Daoy (cell line): ENCODE measurements at regions not wholly inside any gene's neighbourhood (a gene's known extent, or its start where the extent isn't known, plus 50 kb on each side); places are given as distances from the start of the nearest gene placed in this dataset.

Source experiments
- DNase-seq: peaks from one replicate; pipeline ENCODE4 v3.0.0-alpha.2; 2015; ENCODE audit warnings: low read depth

DNA sequence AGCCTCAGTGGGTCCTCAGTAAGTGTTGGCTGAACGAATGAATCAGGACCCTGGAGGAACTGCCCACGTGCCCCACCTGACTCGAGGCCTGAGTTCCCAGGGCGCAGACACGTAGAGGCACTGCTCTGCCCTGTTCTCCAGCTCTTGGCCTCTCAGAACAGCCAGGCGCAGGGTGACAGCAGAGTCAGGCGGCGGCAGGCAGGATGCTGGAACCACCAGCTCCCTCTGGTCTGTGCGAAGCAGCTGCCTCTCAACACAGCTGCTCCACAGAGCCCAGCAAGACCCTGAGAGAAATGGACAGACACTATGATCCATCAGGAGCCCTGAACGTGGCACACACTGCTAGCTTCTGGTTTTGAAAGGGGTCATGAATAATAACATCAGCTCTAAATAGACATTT, 53.1 kb upstream of the BCO1 start:
- no peak for DNase-seq

- DNase-seq, result peak; percentile 94
Measured at GRCh38 chr16:81181013-81181720, 57.3 kb upstream of the BCO1 start.

DNA sequence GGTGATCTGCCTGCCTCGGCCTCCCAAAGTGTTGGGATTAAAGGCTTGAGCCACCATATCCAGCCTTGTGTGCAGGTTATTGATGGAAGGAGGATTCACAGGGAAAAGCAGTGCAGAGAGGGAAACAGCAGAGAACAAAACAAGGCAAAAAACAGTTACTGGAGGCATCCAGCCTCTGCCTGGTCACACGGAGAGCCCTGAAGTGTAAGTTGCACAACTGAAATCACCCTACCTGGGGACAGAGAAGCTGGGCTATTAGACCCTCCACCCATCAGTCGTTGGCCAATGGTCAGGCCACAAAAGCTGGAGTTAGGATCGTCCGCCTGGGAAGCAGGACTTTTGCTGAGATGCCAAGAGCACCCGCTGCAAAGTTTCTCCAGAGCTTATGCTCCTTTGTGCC, 57.9 kb upstream of the BCO1 start:
- no peak for DNase-seq

DNA sequence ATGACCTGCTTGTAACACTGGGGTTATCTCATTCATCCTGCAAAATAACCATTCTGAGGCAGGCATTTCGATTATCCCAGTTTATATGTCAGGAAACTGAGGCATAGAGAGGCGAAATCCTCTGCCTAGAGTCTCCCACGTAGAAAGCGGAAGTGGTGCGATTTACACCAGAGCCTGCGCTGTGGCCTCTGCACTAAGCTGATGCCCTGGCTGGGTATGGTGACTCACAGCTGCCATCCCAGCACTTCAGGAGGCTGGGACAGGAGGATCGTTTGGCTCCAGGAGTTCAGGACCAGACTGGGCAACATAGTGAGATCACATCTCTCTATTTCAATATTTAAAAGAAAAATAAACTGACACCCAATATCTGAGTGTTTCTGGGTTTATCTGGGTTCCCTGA, 59.3 kb upstream of the BCO1 start:
- DNase-seq, result no peak

GRCh38 chr16:81175325-81175891, 63.1 kb upstream of the BCO1 start:
- DNase-seq, result peak; percentile 65

GRCh38 chr16:81174644-81175324, 63.7 kb upstream of the BCO1 start:
- DNase-seq, result peak; percentile 48

DNA sequence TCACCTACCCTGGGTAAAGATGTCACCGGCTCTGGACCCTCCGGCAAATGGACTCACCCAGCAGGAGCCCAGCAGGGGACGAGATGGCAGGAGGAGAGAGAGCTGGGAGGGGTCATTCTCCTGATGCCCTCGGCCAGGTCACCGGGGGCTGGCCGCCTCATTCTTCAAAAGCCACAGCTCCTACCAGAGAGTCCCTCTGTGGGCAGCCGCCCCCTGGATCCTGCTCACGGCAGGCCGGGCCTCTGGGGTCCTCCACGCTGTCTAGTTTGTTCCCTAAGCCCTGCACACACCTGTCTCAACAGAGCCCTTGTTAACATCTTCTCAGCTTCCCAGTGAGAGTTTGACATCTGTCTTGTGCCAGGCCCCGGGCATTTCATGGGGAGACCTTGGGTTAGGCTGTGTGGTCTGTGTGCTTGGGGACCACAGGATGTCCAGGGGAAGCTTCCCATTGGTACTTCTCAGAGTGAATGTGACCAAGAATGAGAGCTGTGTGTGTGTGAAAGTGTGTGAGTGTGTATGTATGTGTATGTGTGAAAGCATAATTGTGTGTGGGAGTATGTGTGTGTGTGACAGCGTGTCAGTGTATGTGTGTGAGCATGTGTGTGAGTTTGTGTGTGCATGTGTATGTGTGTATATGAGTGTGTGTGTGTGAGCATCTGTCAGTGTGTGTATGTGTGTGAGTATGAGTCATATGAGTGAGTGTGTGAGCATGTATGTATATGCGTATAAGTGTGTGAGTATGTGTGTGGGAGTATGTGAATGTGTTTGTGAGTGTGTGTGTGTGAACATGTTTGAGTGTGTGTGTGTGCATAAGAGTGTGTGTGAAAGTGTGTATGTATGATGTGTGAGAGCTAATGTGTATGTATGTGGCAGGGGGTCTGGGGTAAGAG, 65.5 kb upstream of the BCO1 start:
- no peak for DNase-seq

GRCh38 chr16:81170824-81171223, 67.7 kb upstream of the BCO1 start:
- no peak for DNase-seq

DNA sequence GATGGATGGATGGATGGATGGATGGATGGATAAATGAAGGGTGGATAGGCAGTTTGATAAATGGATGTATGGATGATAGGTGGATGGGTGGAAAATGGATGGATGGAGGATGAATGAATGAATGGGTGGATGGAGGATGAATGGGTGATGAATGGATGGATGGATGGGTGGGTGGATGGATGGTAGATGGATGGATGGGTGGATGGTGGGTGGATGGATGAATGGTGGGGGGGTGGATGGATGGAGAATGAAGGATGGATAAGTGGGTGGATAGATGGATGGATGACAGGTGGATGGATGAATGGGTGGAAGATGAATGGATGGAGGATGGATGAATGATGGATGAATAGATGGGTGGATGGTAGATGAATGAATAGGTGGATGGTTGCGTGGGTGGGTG, 70.1 kb upstream of the BCO1 start:
- no peak for DNase-seq

DNA sequence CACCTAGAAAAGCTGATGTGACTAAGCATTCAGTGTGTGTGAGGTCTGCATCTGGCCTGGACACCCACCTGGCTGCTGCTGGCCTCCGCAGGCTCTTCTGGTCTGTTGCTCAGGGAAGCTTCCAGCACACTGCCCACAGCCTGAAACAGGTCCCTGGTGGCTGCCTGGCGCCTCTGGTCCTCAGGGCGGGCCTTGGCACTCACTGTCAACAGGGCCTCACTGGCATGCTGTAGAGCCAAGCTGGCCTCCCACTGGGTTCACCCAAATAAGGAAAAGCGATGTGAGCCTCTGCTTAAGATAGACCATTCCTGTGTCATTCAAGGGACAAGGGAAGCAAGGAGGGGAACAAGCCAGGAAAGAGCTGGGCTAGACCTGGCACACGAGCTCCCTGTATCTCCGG, 70.6 kb upstream of the BCO1 start:
- no peak for DNase-seq

DNA sequence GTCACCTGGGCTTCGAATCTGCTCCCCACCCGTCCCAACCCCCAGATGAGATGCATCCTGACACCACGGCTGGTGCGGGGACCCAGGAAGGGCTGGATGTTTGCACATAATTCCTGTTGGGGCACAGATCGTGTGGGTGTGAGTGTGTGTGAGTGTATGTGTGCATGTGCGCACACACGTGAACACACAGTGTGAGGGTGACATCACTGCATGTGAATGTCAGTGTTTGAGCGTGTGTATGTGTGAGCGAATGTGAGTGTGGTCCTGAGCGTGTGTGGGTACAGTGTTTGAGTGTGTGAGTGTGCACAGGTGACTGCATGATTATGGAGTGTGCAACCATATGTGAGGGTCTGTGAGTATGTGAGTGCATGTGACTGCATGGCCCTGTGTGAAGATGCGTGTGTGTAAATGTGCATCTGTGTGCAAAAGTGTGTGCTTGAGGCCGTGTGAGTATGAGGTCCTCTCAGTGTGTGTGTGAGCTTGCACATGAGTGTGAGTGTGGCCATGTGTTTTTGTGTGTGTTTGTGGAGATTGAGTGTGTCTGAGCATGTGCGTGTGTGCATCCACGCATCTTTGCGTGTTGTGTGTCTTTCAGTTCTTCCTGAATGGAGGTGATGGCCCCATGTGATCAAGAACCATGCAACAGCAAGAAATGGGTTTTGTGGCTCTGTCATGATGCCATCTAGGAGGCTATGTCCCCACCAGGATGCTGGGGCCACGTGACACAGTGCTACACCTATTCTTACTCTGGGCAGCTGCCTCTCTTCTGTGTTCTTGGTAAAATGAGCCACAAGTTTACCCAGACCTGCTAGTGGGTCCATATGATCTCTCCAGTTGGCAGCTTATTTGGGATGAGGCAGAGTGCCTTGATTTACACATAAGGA, 70.5 kb upstream of the GCSH start:
- DNase-seq, result no peak

DNA sequence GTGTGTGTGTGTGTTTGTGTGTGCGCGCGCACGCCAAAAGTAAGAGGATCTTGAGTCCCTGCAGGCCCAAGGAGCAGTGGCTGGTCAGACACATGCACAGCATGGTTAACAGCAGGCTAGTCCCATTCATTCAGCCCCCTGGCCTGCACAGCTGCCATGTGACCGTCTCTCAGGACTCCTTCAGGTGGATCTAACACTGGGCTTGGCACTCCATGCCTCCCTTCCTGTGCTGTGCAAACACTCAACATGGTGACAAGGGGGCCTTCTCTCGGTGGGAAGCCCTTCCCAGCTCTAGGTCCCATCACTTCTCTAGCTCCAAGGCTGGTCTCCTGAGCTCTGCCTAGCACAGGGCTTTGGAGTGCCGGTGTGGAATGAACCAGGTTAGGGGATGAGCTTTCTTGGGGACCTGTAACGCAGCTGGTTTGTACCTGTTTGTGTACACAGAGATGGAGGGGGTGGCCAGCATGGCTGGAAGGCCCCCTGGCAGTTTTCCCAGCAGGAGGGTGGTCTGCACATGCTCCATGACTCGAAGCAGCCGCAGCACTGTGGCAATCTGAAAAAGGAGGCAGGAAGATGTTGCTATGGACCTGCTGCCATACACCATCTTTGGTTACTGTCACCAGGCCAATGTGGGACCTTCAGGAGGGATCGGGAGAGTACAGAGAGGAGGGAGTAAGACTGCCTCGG, 69.4 kb upstream of the GCSH start:
- DNase-seq, result no peak

- no peak for DNase-seq
Measured at GRCh38 chr16:81164958-81165357, 68.8 kb upstream of the GCSH start.

DNA sequence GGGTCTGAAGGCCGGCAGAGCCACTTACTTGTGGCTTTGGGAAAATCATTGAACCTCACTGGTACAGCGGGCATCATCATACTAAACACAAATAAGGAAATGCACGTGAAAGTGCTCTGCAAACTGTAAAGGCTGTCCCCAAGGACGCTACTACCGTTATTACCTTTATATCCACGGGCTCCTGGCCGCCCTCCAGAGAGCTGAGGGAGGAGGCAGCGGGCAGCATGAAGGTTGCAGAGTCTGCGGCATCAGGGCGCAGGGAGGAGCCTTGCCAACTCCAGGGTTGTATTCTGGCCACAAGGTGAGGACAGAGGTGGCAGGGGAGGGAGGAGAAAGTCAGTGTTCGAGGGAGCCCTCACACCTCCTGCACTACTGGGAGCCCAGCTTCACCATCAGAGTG, 68.3 kb upstream of the GCSH start:
- DNase-seq, result no peak

GRCh38 chr16:81163671-81164070, 67.5 kb upstream of the GCSH start:
- DNase-seq, result no peak

DNA sequence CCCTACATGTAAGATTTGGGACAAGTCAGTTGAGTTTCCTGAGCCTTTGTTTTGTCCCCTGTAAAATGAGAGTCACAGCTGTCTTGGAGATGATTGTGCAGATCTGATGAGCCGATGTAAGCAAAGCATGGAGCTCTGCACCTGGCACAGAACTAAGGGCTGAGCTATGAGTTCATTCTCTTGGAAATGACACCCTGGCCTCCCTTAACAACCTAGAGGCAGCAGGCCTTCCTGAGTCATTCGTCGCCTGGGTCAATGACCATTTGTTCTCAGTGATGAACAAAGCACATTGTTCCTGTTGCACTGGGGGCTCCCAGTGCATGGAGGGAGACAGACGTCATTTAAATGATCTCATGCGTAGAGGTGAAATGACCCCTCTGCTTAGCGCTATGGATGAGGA, 62.8 kb upstream of the GCSH start:
- no peak for DNase-seq

DNA sequence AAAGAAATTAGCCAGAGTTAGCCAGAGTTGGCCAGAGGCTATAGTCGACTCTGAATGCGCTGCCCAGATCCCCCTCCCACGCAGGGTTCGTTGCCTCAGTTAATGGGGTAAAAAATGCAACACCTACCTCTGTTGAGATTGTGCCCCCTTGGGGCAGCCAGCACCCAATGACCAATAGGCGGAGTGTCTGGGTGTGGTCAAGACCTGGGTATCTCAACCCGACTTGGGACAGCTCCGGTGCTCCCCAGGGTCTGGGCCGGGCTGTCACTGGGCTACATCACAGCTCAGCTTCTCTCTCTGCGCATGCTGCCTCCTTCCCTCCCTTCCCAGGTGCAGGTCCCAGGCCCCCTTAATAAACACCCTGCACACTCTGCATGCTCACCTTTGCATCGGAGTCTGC, 59.6 kb upstream of the GCSH start:
- no peak for DNase-seq

- DNase-seq, result no peak
Measured at GRCh38 chr16:81151648-81152310, 55.6 kb upstream of the GCSH start.

DNA sequence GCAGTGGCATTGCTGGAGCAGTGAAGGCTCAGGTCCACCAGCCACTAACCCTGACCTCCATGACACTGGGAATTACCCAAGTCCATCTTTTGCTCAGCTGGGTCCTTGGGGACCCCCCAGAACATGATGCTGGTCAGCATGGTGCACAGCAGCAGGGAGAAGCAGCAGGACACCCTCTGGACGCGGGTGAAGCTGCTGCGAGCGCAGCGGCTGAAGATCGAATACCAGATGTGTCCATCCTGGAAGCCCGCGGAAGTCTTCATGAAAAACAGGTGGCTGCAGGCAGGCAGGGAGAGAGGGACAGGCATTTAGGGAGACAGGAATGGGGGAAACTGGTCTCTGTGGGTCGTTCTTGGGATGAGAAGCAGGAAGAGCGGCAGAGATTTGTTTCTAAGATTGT, 53.4 kb upstream of the GCSH start:
- DNase-seq, result no peak

GRCh38 chr16:81148277-81148676, 52.1 kb upstream of the GCSH start:
- no peak for DNase-seq
